A673 (cell line): ENCODE measurements at regions not wholly inside any gene's neighbourhood (a gene's known extent, or its start where the extent isn't known, plus 50 kb on each side); places are given as distances from the start of the nearest gene placed in this dataset.

Experiments
- BruUV-seq: library from RNA; stranded (reverse); fragments of 400-500 nt; replicated peaks from 2 replicates; lab custom pipeline; 2021; lab: Mats Ljungman, UMichigan
- CTCF ChIA-PET: fragments of 300-600 bp; sonication (Branson Sonifier 250); formaldehyde crosslinking; loops from one replicate; lab custom pipeline; 2022; ENCODE audit warnings: antibody characterized with exemption; lab: Charles Lee
- POLR2A ChIA-PET: fragments of 300-600 bp; sonication (Branson Sonifier 250); formaldehyde crosslinking; loops from one replicate; lab custom pipeline; 2022; ENCODE audit warnings: antibody characterized with exemption; ENCODE audit not compliant: low non-redundant PET; lab: Charles Lee
- DNase-seq: peaks from one replicate; pipeline ENCODE4 v3.0.0-alpha.2; 2015; ENCODE audit warnings: low spot score
- H3K27ac ChIP-seq: fragments of 200-600 bp; sonication (generic); 2 replicates; pipeline ENCODE4 v1.5.1; 2016; ENCODE audit warnings: mixed run types, low read depth, mild to moderate bottlenecking, mixed read lengths, antibody characterized with exemption, low read length; ENCODE audit not compliant: poor library complexity, severe bottlenecking
- H3K27me3 ChIP-seq: fragments of 200-600 bp; sonication (generic); replicated peaks from 2 replicates; pipeline ENCODE4 v1.6.1; 2017; ENCODE audit warnings: mixed run types, low read depth, mild to moderate bottlenecking, mixed read lengths, antibody characterized with exemption, low read length; ENCODE audit not compliant: insufficient read depth, poor library complexity
- H3K36me3 ChIP-seq: fragments of 200-600 bp; sonication (generic); 2 replicates; pipeline ENCODE4 v1.6.1; 2016; ENCODE audit warnings: mixed run types, mild to moderate bottlenecking, mixed read lengths, antibody characterized with exemption, low read length; ENCODE audit not compliant: insufficient read depth, poor library complexity, severe bottlenecking
- H3K4me1 ChIP-seq: fragments of 200-600 bp; sonication (generic); 2 replicates; pipeline ENCODE4 v1.6.1; 2017; ENCODE audit warnings: mixed run types, mild to moderate bottlenecking, mixed read lengths, antibody characterized with exemption, low read length; ENCODE audit not compliant: insufficient read depth, poor library complexity, severe bottlenecking
- H3K4me3 ChIP-seq: fragments of 200-600 bp; sonication (generic); 2 replicates; pipeline ENCODE4 v1.5.1; 2016; ENCODE audit warnings: low read depth, mixed run types, mild to moderate bottlenecking, mixed read lengths, low read length; ENCODE audit not compliant: poor library complexity, severe bottlenecking
- H3K9me3 ChIP-seq: fragments of 200-600 bp; sonication (generic); 2 replicates; pipeline ENCODE4 v1.6.1; 2016; ENCODE audit warnings: mixed run types, low read depth, mild to moderate bottlenecking, mixed read lengths, antibody characterized with exemption, low read length; ENCODE audit not compliant: poor library complexity, severe bottlenecking
- CTCF ChIP-seq: fragments of 300-800, 200-600 bp; sonication (generic); conservative IDR thresholded peaks from 2 replicates; pipeline ENCODE4 v1.5.1; 2017; ENCODE audit warnings: low read depth, mild to moderate bottlenecking, antibody characterized with exemption, low read length, moderate library complexity, mixed read lengths
- EZH2 ChIP-seq: fragments of 200-600 bp; sonication (generic); IDR thresholded peaks from 2 replicates; pipeline ENCODE4 v1.6.1; 2017; ENCODE audit warnings: borderline replicate concordance, low read depth, mild to moderate bottlenecking, mixed read lengths, antibody characterized with exemption, low read length; ENCODE audit not compliant: poor library complexity, severe bottlenecking
- intact Hi-C: fragments of 100-400 bp; cut with micrococcal nuclease; formaldehyde crosslinking; loops from one replicate; pipeline ENCODE4 v1.10.0; 2022; ENCODE audit not compliant: unreplicated experiment

- DNase-seq: no peak
- H3K36me3 ChIP-seq: no peaks in the 10 kb centered on the region
- ChIA-PET POLR2A (no interaction called here), CTCF (no interaction called here)
- no TSS peak for BruUV-seq
- intact Hi-C loops: no loop called here
- no peak overlapping the region for H3K27ac ChIP-seq
- TF ChIP-seq CTCF: no peak
- no peak for TF ChIP-seq EZH2
- H3K4me3 ChIP-seq: no peak overlapping the region
- H3K9me3 ChIP-seq: no peaks in the 10 kb centered on the region
- no peaks in the 10 kb centered on the region for H3K4me1 ChIP-seq
- no peaks in the 10 kb centered on the region for H3K27me3 ChIP-seq
Measured at GRCh38 chr14:54232735-54233134, 164.1 kb upstream of the CDKN3 start.

- Histone ChIP-seq H3K9me3 (no peaks in the 10 kb centered on the region), H3K4me3 (no peak overlapping the region), H3K27me3 (peaks cover 6% of the 10 kb centered on the region), H3K36me3 (no peaks in the 10 kb centered on the region), H3K27ac (no peak overlapping the region), H3K4me1 (no peaks in the 10 kb centered on the region)
- CTCF ChIA-PET: no interaction called here
- intact Hi-C loops: no loop called here
- no peak for DNase-seq
- TF ChIP-seq EZH2 (no peak), CTCF (no peak)
- POLR2A ChIA-PET: no interaction called here
- BruUV-seq: no TSS peak
Measured at GRCh38 chr14:54241517-54241916, 155.3 kb upstream of the CDKN3 start.

GRCh38 chr14:54251356-54251755 lies 145.5 kb upstream of the CDKN3 start:
- Histone ChIP-seq H3K27ac (no peak overlapping the region), H3K36me3 (no peaks in the 10 kb centered on the region), H3K9me3 (no peaks in the 10 kb centered on the region), H3K4me3 (no peak overlapping the region), H3K4me1 (no peaks in the 10 kb centered on the region), H3K27me3 (peaks cover 57% of the 10 kb centered on the region)
- POLR2A ChIA-PET: no interaction called here
- intact Hi-C loops: no loop called here
- no TSS peak for BruUV-seq
- TF ChIP-seq CTCF (no peak), EZH2 (no peak)
- CTCF ChIA-PET: no interaction called here
- no peak for DNase-seq
